BE2C (cell line): ENCODE measurements at regions not wholly inside any gene's neighbourhood (a gene's known extent, or its start where the extent isn't known, plus 50 kb on each side); places are given as distances from the start of the nearest gene placed in this dataset.
"Not testable (repeated sequence)": the region's sequence is repeated elsewhere in the genome, so short reads cannot be mapped to it uniquely, and the experiment has no call there.

Experiments used
- DNase-seq: peaks from one replicate; pipeline ENCODE4 v3.0.0-alpha.2; 2020
- H3K27me3 ChIP-seq: fragments of 250-450 bp; sonication (Bioruptor Pico); 2 replicates; pipeline ENCODE4 v1.5.1; 2020; ENCODE audit warnings: mild to moderate bottlenecking
- H3K36me3 ChIP-seq: fragments of 250-450 bp; sonication (Bioruptor Pico); 2 replicates; pipeline ENCODE4 v1.5.1; 2020; ENCODE audit warnings: mild to moderate bottlenecking
- H3K4me1 ChIP-seq: fragments of 250-450 bp; sonication (Bioruptor Pico); 2 replicates; pipeline ENCODE4 v1.5.1; 2020
- H3K4me3 ChIP-seq: 2 replicates; pipeline ENCODE4 v1.5.1; 2011; ENCODE audit warnings: low read depth, low read length
- H3K9me3 ChIP-seq: fragments of 250-450 bp; sonication (Bioruptor Pico); 2 replicates; pipeline ENCODE4 v1.5.1; 2020
- CTCF ChIP-seq: IDR thresholded peaks from 2 replicates; pipeline ENCODE4 v1.5.1; 2012; ENCODE audit warnings: mild to moderate bottlenecking, low read depth, low read length

- H3K4me3 ChIP-seq, H3K9me3 ChIP-seq, H3K36me3 ChIP-seq, H3K4me1 ChIP-seq, H3K27me3 ChIP-seq, DNase-seq: not testable (repeated sequence)
These were observed 55.4 kb downstream of the PNMA6F start for GRCh38 chrX:153266140-153266539.

DNA sequence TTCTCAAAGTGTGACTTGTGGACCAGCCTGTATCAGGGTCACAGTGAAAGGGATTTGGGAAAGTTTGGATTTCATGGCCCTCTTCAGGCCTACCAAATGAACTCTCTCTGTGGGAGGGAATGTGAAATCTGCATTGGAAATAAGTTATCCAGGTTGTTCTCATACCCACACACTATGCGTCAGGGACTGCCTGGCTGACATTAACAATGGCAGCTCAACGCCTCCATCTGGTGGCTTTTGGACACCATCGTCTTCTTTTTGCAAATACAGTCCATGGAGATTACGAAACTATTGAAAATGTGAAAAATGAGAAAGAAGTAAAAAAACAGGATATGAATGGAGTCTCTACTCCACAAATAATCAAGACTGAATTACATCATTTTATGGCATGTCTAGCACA is 61.1 kb downstream of the PNMA6F start:
- not testable (repeated sequence) for H3K4me1 ChIP-seq, DNase-seq, H3K36me3 ChIP-seq, H3K9me3 ChIP-seq, H3K27me3 ChIP-seq, H3K4me3 ChIP-seq

DNA sequence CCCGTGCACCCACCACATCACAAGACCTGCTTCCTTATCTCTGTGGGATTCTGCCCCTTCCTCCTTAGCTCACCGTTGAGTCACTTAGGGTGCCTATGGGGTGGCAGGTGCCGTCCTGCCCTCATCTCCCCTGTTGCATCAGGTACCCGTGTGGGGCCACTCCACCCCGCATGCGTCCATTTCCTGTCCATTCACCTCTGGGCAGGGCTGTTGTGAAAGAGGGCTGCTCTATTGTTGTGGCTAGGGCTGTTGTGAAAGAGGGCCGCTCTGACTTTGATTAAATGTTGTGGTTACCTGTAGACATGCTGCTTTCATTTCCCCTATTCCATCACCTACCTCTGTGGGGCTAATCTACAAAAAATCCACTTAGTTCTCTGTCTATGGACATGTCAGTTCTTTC is 68.3 kb downstream of the PNMA6F start:
- H3K36me3 ChIP-seq, H3K4me3 ChIP-seq, H3K9me3 ChIP-seq, DNase-seq, H3K27me3 ChIP-seq, H3K4me1 ChIP-seq: not testable (repeated sequence)

DNA sequence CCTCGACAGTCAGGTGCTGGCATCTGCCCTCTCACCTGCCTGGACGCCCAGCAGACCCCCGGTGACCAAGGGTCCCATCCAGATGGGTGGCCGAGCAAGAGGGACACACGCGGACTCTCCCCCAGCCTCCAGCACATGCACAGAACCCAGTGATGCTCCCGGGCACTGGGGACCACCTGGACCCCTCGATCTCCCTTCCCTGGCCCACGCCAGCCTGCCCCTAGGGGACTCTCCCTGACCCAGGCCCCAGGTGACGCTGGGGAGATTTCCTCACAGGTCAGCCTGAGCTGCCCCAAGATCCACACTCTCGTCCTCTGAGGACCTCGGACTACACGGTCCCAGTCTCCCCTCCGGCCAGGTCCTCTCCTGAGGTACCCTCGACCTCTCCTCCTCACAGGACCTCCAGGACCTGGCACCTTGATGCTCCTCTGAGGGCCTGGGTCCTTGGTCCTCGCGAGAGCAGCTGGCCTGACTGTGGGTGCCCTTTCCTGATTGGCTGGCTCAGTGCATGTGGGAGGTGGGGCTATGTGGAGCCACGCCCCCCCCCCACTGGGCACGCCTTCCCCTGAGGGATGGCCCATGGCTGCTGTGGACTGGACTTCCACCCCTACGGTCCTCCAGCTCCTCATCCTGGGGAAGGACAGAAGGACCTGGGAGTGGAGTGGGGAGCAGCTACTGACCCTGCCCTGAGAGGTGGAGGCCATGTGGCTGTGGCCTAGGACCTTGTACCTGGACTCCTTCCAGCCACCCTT is 69.0 kb downstream of the PNMA6F start:
- not testable (repeated sequence) for H3K4me1 ChIP-seq, H3K4me3 ChIP-seq, H3K27me3 ChIP-seq, H3K9me3 ChIP-seq, H3K36me3 ChIP-seq
- DNase-seq: peak; percentile 7

DNA sequence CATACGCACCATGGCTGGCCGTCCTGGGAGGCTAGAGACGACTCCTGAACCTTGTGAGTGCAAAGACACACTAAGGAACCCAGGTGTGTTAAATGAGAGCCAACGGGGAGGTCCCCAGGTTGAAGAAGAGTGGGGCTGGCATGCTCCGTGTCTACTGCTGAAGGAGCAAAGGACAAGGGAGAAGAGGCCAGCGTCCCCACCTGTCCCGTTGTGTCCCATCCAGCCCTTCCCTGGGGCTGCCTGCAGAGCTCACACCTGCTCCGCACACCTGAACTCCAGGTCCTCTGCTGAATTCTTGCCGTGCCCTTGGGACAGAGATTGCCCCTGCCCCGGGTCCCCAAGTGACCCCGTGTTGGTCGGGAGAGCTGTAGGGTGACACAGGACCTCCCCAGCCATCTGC is 69.6 kb downstream of the PNMA6F start:
- H3K27me3 ChIP-seq, H3K36me3 ChIP-seq, H3K4me1 ChIP-seq, H3K9me3 ChIP-seq, H3K4me3 ChIP-seq, DNase-seq: not testable (repeated sequence)

- DNase-seq, H3K27me3 ChIP-seq, H3K9me3 ChIP-seq, H3K4me1 ChIP-seq, H3K4me3 ChIP-seq, H3K36me3 ChIP-seq: not testable (repeated sequence)
These were observed 70.8 kb downstream of the PNMA6F start for GRCh38 chrX:153250762-153251161.

GRCh38 chrX:153245288-153245731 is 66.2 kb downstream of the MAGEA1 start:
- TF ChIP-seq CTCF: no peak
- Histone ChIP-seq H3K9me3 (no peaks in the 10 kb centered on the region), H3K27me3 (no peaks in the 10 kb centered on the region), H3K4me3 (no peak overlapping the region), H3K4me1 (no peaks in the 10 kb centered on the region), H3K36me3 (no peaks in the 10 kb centered on the region)
- DNase-seq: no peak

GRCh38 chrX:153244767-153245166 is 65.7 kb downstream of the MAGEA1 start:
- no peak overlapping the region for H3K4me3 ChIP-seq
- H3K9me3 ChIP-seq: no peaks in the 10 kb centered on the region
- no peaks in the 10 kb centered on the region for H3K27me3 ChIP-seq
- H3K36me3 ChIP-seq: no peaks in the 10 kb centered on the region
- no peak for DNase-seq
- no peaks in the 10 kb centered on the region for H3K4me1 ChIP-seq
- no peak for TF ChIP-seq CTCF

DNA sequence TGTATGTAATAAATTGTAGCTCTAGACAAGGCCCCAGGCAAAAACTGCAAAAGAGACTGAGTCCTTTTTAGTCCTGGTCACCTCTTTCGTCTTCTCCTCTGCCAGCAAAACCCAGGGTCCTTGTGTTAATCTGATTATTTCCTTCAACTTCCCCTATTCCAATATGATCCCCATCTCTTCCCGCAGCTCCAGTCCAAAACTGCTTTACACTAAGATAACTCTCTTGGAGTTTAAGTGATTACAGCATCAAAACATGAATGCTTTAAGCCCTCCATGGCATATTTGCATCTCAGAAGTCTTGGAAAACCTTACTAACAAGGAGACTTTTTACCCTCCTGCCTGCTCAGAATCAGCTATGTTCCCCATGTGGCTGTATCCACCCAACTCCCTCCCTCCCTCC is 59.3 kb downstream of the MAGEA1 start:
- H3K27me3 ChIP-seq: no peaks in the 10 kb centered on the region
- H3K4me1 ChIP-seq: no peaks in the 10 kb centered on the region
- TF ChIP-seq CTCF: no peak
- H3K4me3 ChIP-seq: no peak overlapping the region
- no peaks in the 10 kb centered on the region for H3K9me3 ChIP-seq
- H3K36me3 ChIP-seq: no peaks in the 10 kb centered on the region
- DNase-seq: no peak
